ENCODE measurements at regions not wholly inside any gene's neighbourhood (a gene's known extent, or its start where the extent isn't known, plus 50 kb on each side); places are given as distances from the start of the nearest gene placed in this dataset.

DNA sequence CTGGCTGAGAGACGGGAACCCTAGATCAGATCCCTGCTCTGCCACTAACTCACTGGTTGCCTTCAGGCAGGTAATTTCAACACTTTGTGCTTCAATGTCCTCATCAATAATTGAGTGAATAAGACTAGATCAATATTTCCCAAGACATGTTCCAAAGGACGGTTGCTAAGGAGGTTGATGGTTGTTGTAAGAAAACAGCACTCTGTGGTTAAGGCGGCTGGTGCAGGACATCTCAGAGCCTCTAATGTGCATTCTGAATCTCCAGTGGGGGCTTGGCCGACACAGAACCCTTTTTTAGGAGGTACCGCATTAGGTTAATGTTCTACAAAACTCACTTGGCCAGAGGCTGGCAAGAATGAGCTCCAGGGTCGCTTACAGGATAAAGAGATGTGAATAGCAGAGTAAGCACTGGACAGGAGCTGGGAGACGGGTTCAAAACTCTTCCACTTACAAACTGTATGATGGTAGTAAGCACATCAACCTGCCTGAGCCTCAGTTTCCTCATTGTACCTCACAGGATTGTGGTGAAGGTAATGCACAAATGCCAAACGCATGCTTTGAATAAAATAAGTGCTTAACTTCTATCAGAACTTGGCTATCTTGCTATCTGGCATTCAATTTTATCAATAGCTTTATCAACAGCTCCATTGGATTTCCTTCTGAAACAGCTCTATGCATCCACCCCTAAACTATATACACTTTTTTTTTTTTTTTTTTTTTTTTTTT lies 136.9 kb upstream of the PARP11 start:
- no peak for TF ChIP-seq MYC (IDR thresholded peaks at IDR 0.05; ENCODE audit: low read depth, low read length)
- no peak for TF ChIP-seq JUN (IDR thresholded peaks at IDR 0.05; ENCODE audit: borderline replicate concordance, insufficient read depth, insufficient read length, low read depth)
- TF ChIP-seq POLR2AphosphoS5 (IDR thresholded peaks at IDR 0.05; ENCODE audit: insufficient read depth, low read depth, low read length), result no peak
- TF ChIP-seq, protein P1, sequence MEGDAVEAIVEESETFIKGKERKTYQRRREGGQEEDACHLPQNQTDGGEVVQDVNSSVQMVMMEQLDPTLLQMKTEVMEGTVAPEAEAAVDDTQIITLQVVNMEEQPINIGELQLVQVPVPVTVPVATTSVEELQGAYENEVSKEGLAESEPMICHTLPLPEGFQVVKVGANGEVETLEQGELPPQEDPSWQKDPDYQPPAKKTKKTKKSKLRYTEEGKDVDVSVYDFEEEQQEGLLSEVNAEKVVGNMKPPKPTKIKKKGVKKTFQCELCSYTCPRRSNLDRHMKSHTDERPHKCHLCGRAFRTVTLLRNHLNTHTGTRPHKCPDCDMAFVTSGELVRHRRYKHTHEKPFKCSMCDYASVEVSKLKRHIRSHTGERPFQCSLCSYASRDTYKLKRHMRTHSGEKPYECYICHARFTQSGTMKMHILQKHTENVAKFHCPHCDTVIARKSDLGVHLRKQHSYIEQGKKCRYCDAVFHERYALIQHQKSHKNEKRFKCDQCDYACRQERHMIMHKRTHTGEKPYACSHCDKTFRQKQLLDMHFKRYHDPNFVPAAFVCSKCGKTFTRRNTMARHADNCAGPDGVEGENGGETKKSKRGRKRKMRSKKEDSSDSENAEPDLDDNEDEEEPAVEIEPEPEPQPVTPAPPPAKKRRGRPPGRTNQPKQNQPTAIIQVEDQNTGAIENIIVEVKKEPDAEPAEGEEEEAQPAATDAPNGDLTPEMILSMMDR (IDR thresholded peaks at IDR 0.05; ENCODE audit: extremely low read depth in 1 of 2, insufficient read depth in 1 of 2, low read depth in 1 of 2, low read length in 2 of 2), result no peak
- no peaks in the 10 kb centered on the region for H3K79me2 ChIP-seq (ENCODE audit: control insufficient read depth, insufficient read depth, low read length)
- BruUV-seq (replicated peaks), result no TSS peak
- no peak overlapping the region for H2AFZ ChIP-seq (ENCODE audit: low read depth, low read length)
- DNase-seq (ENCODE audit: low read depth, low spot score), result no peak
- H3K9me1 ChIP-seq (replicated peaks; ENCODE audit: control insufficient read depth, extremely low read depth, insufficient read depth, low read length), result no peaks in the 10 kb centered on the region
- dilution Hi-C loops (cut with MboI; ENCODE audit: extremely low pct_ligation_motif_present, low sequenced_read_pairs), result no loop called here
- H3K4me2 ChIP-seq (ENCODE audit: insufficient read depth, low read length), result no peak overlapping the region
- intact Hi-C loops (cut with micrococcal nuclease), result no loop called here
- no peaks in the 10 kb centered on the region for H3K36me3 ChIP-seq (ENCODE audit: control insufficient read depth in 2 of 2, extremely low read depth in 1 of 2, insufficient read depth in 2 of 2, low read length in 2 of 2)
- H3K27me3 ChIP-seq (ENCODE audit: control insufficient read depth in 2 of 2, insufficient read depth in 2 of 2, low read length in 2 of 2), result no peaks in the 10 kb centered on the region
- no peaks in the 10 kb centered on the region for H4K20me1 ChIP-seq (replicated peaks; ENCODE audit: control insufficient read depth, extremely low read depth, insufficient read depth, low read length)
- H3K9me3 ChIP-seq (replicated peaks; ENCODE audit: control insufficient read depth, insufficient read depth, low read length), result no peaks in the 10 kb centered on the region
- H3K4me1 ChIP-seq (ENCODE audit: control insufficient read depth, extremely low read depth, insufficient read depth, low read length), result no peaks in the 10 kb centered on the region
- ChIA-PET CTCF (interaction anchor here (0.7 to 3.4 kb wide), 3 partner anchors 28 to 266 kb away, joined by 3 to 16 read pairs (median 4); no protein-coding TSS in a partner anchor), POLR2A (no interaction called here)
- no peak overlapping the region for H3K4me3 ChIP-seq (replicated peaks in 1 of 3; ENCODE audit: insufficient read depth in 1 of 3, low read depth in 1 of 3, low read length in 3 of 3)
- no peak overlapping the region for H3K27ac ChIP-seq (ENCODE audit: insufficient read depth, low read depth, low read length)
- H3K9ac ChIP-seq (replicated peaks; ENCODE audit: extremely low read depth, insufficient read depth, low read length), result no peak overlapping the region
- no peak for FAIRE-seq

DNA sequence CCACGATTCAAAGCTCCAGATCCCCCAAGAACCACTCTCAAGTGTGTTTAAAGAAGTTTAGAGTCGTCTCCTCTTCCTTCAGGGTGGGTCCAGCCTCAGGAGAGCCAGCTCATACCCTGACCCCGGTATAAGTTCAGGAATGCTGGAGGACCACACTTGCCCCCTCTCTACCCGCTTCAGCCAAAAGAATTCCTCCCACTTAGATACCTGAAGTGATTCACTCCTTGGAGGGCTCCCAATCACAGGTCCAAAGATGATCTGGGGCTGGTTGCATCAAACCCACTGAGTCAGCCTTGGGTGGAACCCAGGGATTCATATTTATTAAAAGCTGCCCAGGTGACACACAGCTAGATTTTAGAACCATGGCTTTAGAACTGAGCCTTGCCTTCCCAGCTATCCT lies 133.5 kb upstream of the PARP11 start:
- no peak for DNase-seq (ENCODE audit: low read depth, low spot score)
- Histone ChIP-seq H3K4me1 (ENCODE audit: control insufficient read depth, extremely low read depth, insufficient read depth, low read length) (no peaks in the 10 kb centered on the region), H3K36me3 (ENCODE audit: control insufficient read depth in 2 of 2, extremely low read depth in 1 of 2, insufficient read depth in 2 of 2, low read length in 2 of 2) (no peaks in the 10 kb centered on the region), H3K9me1 (replicated peaks; ENCODE audit: control insufficient read depth, extremely low read depth, insufficient read depth, low read length) (no peaks in the 10 kb centered on the region), H4K20me1 (replicated peaks; ENCODE audit: control insufficient read depth, extremely low read depth, insufficient read depth, low read length) (no peaks in the 10 kb centered on the region), H3K79me2 (ENCODE audit: control insufficient read depth, insufficient read depth, low read length) (no peaks in the 10 kb centered on the region), H2AFZ (ENCODE audit: low read depth, low read length) (no peak overlapping the region), H3K9ac (replicated peaks; ENCODE audit: extremely low read depth, insufficient read depth, low read length) (no peak overlapping the region), H3K27me3 (ENCODE audit: control insufficient read depth in 2 of 2, insufficient read depth in 2 of 2, low read length in 2 of 2) (no peaks in the 10 kb centered on the region), H3K4me2 (ENCODE audit: insufficient read depth, low read length) (no peak overlapping the region), H3K9me3 (replicated peaks; ENCODE audit: control insufficient read depth, insufficient read depth, low read length) (no peaks in the 10 kb centered on the region), H3K4me3 (replicated peaks in 1 of 3; ENCODE audit: insufficient read depth in 1 of 3, low read depth in 1 of 3, low read length in 3 of 3) (no peak overlapping the region), H3K27ac (ENCODE audit: insufficient read depth, low read depth, low read length) (no peak overlapping the region)
- TF ChIP-seq FOS (IDR thresholded peaks at IDR 0.05; ENCODE audit: borderline replicate concordance, insufficient read depth, low read length) (no peak), JUN (IDR thresholded peaks at IDR 0.05; ENCODE audit: borderline replicate concordance, insufficient read depth, insufficient read length, low read depth) (no peak), MYC (IDR thresholded peaks at IDR 0.05; ENCODE audit: low read depth, low read length) (no peak), POLR2AphosphoS5 (IDR thresholded peaks at IDR 0.05; ENCODE audit: insufficient read depth, low read depth, low read length) (no peak), EZH2 (IDR thresholded peaks at IDR 0.05; ENCODE audit: borderline replicate concordance, low read depth, low read length, severe bottlenecking) (no peak), GATA2 (IDR thresholded peaks at IDR 0.05; ENCODE audit: insufficient read depth, insufficient read length, low read depth, low read length) (no peak), POLR2A (IDR thresholded peaks at IDR 0.05; ENCODE audit: low read depth, low read length) (no peak)
- TF ChIP-seq, protein P2, sequence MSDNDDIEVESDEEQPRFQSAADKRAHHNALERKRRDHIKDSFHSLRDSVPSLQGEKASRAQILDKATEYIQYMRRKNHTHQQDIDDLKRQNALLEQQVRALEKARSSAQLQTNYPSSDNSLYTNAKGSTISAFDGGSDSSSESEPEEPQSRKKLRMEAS (IDR thresholded peaks at IDR 0.05; ENCODE audit: insufficient read depth, insufficient read length), result no peak
- TF ChIP-seq, protein P1 (IDR thresholded peaks at IDR 0.05; ENCODE audit: extremely low read depth in 1 of 2, insufficient read depth in 1 of 2, low read depth in 1 of 2, low read length in 2 of 2), result no peak
- FAIRE-seq, result no peak
- dilution Hi-C loops (cut with MboI; ENCODE audit: extremely low pct_ligation_motif_present, low sequenced_read_pairs), result no loop called here
- ChIA-PET CTCF (interaction anchor here (2.8 kb wide), 1 partner anchor 270 kb away, joined by 15 read pairs; no protein-coding TSS in a partner anchor), POLR2A (no interaction called here)
- no TSS peak for BruUV-seq (replicated peaks)
- intact Hi-C loops (cut with micrococcal nuclease), result no loop called here

Measured in endothelial cell of umbilical vein (primary cell).